Panc1 (cell line): ENCODE measurements at regions not wholly inside any gene's neighbourhood (a gene's known extent, or its start where the extent isn't known, plus 50 kb on each side); places are given as distances from the start of the nearest gene placed in this dataset.

Source experiments
- ATAC-seq: fragments of 200-7000 bp; cut with Tn5 transposase; 2 replicates; pipeline ENCODE4 v1.9.1; 2020; ENCODE audit warnings: mild to moderate bottlenecking, moderate library complexity
- BruUV-seq: library from RNA; stranded (reverse); fragments of 400-500 nt; replicated peaks from 2 replicates; lab custom pipeline; 2021; lab: Mats Ljungman, UMichigan
- CTCF ChIA-PET: fragments of 300-600 bp; sonication (Branson Sonifier 250); formaldehyde crosslinking; loops from one replicate; lab custom pipeline; 2022; ENCODE audit warnings: antibody characterized with exemption; lab: Charles Lee
- POLR2A ChIA-PET: fragments of 300-600 bp; sonication (Branson Sonifier 250); formaldehyde crosslinking; loops from one replicate; lab custom pipeline; 2022; ENCODE audit warnings: antibody characterized with exemption; lab: Charles Lee
- DNase-seq: peaks from one replicate; pipeline ENCODE4 v3.0.0-alpha.2; 2010; ENCODE audit warnings: low read depth, low spot score
- H3K27ac ChIP-seq: 2 replicates; pipeline ENCODE4 v1.5.1; 2011; ENCODE audit warnings: mild to moderate bottlenecking, low read length, inconsistent platforms
- H3K27me3 ChIP-seq: fragments of 200-500 bp; sonication (Bioruptor generic); 2 replicates; pipeline ENCODE4 v1.6.0; 2014; ENCODE audit warnings: low read length, inconsistent platforms; ENCODE audit not compliant: control insufficient read depth, insufficient read depth
- H3K36me3 ChIP-seq: fragments of 200-500 bp; sonication (Bioruptor generic); 2 replicates; pipeline ENCODE4 v1.5.1; 2014; ENCODE audit warnings: inconsistent platforms, mild to moderate bottlenecking, low read length, moderate library complexity; ENCODE audit not compliant: control insufficient read depth, insufficient read depth
- H3K4me1 ChIP-seq: 2 replicates; pipeline ENCODE4 v1.5.1; 2011; ENCODE audit warnings: inconsistent platforms, mild to moderate bottlenecking, low read length, moderate library complexity; ENCODE audit not compliant: control insufficient read depth, insufficient read depth
- H3K4me3 ChIP-seq, 2 experiments: 2 replicates each; pipeline ENCODE4 v1.5.1; 2011 to 2012; ENCODE audit warnings: low read depth in 2 of 2, low read length in 2 of 2, mild to moderate bottlenecking in 2 of 2, inconsistent platforms in 1 of 2, moderate library complexity in 1 of 2
- H3K9me3 ChIP-seq: fragments of 200-500 bp; sonication (Bioruptor generic); 2 replicates; pipeline ENCODE4 v1.5.1; 2014; ENCODE audit warnings: low read depth, mild to moderate bottlenecking, inconsistent platforms, low read length, moderate library complexity; ENCODE audit not compliant: control insufficient read depth, insufficient read depth
- CTCF ChIP-seq: fragments of 450-650 bp; IDR thresholded peaks from 2 replicates; pipeline ENCODE4 v1.5.1; 2017; ENCODE audit warnings: mild to moderate bottlenecking
- POLR2AphosphoS5 ChIP-seq: IDR thresholded peaks from 2 replicates; pipeline ENCODE4 v1.6.1; 2012; ENCODE audit warnings: mild to moderate bottlenecking, low read depth, low read length, moderate library complexity
- SIN3A ChIP-seq: IDR thresholded peaks from 2 replicates; pipeline ENCODE4 v1.6.1; 2012; ENCODE audit warnings: low read depth, mild to moderate bottlenecking, low read length, moderate library complexity, borderline replicate concordance; ENCODE audit not compliant: insufficient read depth
- TCF7L2 ChIP-seq: IDR thresholded peaks from 2 replicates; pipeline ENCODE4 v1.6.1; 2011; ENCODE audit warnings: mild to moderate bottlenecking, low read depth, low read length, inconsistent platforms
- in situ Hi-C: cut with HindIII; loops from 2 replicates; pipeline ENCODE4 v1.10.0; 2016; ENCODE audit warnings: low sequenced_read_pairs, low pct_unique_long_range_greater_than_20kb
- intact Hi-C: fragments of 100-400 bp; cut with micrococcal nuclease; formaldehyde crosslinking; loops from one replicate; pipeline ENCODE4 v1.10.0; 2022; ENCODE audit not compliant: unreplicated experiment
- TF ChIP-seq, protein P1 (sequence below), 2 experiments: IDR thresholded peaks; 2 replicates each; pipeline ENCODE4 v1.6.1; 2011 to 2012; ENCODE audit warnings: low read depth in 2 of 2, control low read depth in 1 of 2, low read length in 1 of 2, mild to moderate bottlenecking in 1 of 2, moderate library complexity in 1 of 2; ENCODE audit not compliant: insufficient read depth in 1 of 2

DNA sequence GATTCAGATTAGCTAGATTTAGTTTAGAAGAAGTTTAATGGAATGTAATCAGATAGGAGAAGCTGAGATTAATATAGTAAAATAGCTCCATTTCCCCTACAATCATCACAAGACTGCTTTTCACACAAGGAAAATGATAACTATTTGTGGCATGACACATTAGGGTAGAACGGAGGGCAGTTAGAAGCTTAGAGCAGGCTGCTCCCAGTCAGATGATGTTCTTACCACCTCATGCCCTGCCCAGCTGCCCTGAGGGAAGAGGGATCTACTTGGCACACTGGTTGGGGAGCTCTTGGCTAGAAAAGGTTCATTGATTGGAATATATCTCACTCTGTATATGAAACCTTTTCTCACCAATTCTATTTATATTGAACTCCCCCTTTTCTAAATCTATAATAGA lies 180.7 kb upstream of the IL15 start:
- POLR2A ChIA-PET = no interaction called here
- no peak for DNase-seq
- Histone ChIP-seq H3K4me3 (no peak overlapping the region), H3K9me3 (no peaks in the 10 kb centered on the region), H3K27me3 (no peaks in the 10 kb centered on the region), H3K4me1 (no peaks in the 10 kb centered on the region), H3K27ac (no peak overlapping the region), H3K36me3 (no peaks in the 10 kb centered on the region)
- intact Hi-C loops (no loop called here), in situ Hi-C loops (no loop called here)
- TF ChIP-seq TCF7L2 (no peak), POLR2AphosphoS5 (no peak), CTCF (no peak), SIN3A (no peak)
- TF ChIP-seq, protein P1, sequence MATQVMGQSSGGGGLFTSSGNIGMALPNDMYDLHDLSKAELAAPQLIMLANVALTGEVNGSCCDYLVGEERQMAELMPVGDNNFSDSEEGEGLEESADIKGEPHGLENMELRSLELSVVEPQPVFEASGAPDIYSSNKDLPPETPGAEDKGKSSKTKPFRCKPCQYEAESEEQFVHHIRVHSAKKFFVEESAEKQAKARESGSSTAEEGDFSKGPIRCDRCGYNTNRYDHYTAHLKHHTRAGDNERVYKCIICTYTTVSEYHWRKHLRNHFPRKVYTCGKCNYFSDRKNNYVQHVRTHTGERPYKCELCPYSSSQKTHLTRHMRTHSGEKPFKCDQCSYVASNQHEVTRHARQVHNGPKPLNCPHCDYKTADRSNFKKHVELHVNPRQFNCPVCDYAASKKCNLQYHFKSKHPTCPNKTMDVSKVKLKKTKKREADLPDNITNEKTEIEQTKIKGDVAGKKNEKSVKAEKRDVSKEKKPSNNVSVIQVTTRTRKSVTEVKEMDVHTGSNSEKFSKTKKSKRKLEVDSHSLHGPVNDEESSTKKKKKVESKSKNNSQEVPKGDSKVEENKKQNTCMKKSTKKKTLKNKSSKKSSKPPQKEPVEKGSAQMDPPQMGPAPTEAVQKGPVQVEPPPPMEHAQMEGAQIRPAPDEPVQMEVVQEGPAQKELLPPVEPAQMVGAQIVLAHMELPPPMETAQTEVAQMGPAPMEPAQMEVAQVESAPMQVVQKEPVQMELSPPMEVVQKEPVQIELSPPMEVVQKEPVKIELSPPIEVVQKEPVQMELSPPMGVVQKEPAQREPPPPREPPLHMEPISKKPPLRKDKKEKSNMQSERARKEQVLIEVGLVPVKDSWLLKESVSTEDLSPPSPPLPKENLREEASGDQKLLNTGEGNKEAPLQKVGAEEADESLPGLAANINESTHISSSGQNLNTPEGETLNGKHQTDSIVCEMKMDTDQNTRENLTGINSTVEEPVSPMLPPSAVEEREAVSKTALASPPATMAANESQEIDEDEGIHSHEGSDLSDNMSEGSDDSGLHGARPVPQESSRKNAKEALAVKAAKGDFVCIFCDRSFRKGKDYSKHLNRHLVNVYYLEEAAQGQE (IDR thresholded peaks at IDR 0.05; ENCODE audit: insufficient read depth in 1 of 2, low read depth in 2 of 2, low read length in 1 of 2) = no peak
- no TSS peak for BruUV-seq
- CTCF ChIA-PET = no interaction called here
- ATAC-seq = no peak

DNA sequence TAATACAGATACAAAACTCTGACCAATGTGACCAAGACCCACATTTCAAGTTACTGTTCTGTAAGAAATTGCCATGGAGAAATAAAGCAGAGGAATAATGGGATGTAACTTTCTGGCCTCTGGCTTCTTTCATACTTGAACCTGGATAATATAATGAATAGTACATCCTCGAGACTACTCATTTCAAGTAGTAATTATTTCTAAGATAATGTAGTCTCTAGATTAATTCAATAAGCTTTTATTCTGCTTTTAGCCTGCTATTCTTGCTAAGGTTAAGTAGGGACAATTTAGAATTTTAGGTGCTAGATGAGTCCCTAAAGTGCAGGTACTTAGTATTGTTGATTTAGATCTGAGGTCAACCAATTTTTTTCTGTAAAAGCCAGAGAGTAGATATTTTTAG lies 178.7 kb upstream of the IL15 start:
- POLR2A ChIA-PET = no interaction called here
- BruUV-seq = no TSS peak
- H3K36me3 ChIP-seq = no peaks in the 10 kb centered on the region
- no peak for DNase-seq
- ATAC-seq = no peak
- no peak for TF ChIP-seq SIN3A
- no peak for TF ChIP-seq TCF7L2
- TF ChIP-seq, protein P1 (IDR thresholded peaks at IDR 0.05; ENCODE audit: insufficient read depth in 1 of 2, low read depth in 2 of 2, low read length in 1 of 2) = no peak
- no peak for TF ChIP-seq POLR2AphosphoS5
- no peak for TF ChIP-seq CTCF
- CTCF ChIA-PET = no interaction called here
- no peaks in the 10 kb centered on the region for H3K9me3 ChIP-seq
- intact Hi-C loops (no loop called here), in situ Hi-C loops (no loop called here)
- no peaks in the 10 kb centered on the region for H3K27me3 ChIP-seq
- H3K4me1 ChIP-seq = no peaks in the 10 kb centered on the region
- H3K27ac ChIP-seq = no peak overlapping the region
- H3K4me3 ChIP-seq = no peak overlapping the region
